Memory B cell (primary cell): ENCODE measurements at regions not wholly inside any gene's neighbourhood (a gene's known extent, or its start where the extent isn't known, plus 50 kb on each side); places are given as distances from the start of the nearest gene placed in this dataset.
"Not testable (repeated sequence)": the region's sequence is repeated elsewhere in the genome, so short reads cannot be mapped to it uniquely, and the experiment has no call there.

ENCODE experiments used
- ATAC-seq: fragments of 150-1000 bp; cut with Tn5 transposase; 2 replicates; pipeline ENCODE4 v1.10.0; 2021; ENCODE audit warnings: low read depth, mild to moderate bottlenecking, moderate library complexity
- DNase-seq, 2 donors: peaks; one replicate each; pipeline ENCODE4 v3.0.0; 2022; ENCODE audit warnings: low spot score in 2 of 2
- H3K27ac Mint-ChIP-seq: one replicate; pipeline ENCODE4 v1.8.0; 2022; ENCODE audit warnings: mild to moderate bottlenecking, moderate library complexity, mixed read lengths
- H3K27me3 Mint-ChIP-seq: one replicate; pipeline ENCODE4 v1.8.0; 2022; ENCODE audit warnings: mixed read lengths
- H3K36me3 Mint-ChIP-seq: one replicate; pipeline ENCODE4 v1.8.0; 2022; ENCODE audit warnings: mild to moderate bottlenecking, mixed read lengths
- H3K4me1 Mint-ChIP-seq: one replicate; pipeline ENCODE4 v1.8.0; 2022; ENCODE audit warnings: mixed read lengths
- H3K4me3 Mint-ChIP-seq: one replicate; pipeline ENCODE4 v1.8.0; 2022; ENCODE audit warnings: mild to moderate bottlenecking, moderate library complexity, mixed read lengths
- H3K9me3 Mint-ChIP-seq: one replicate; pipeline ENCODE4 v1.8.0; 2022; ENCODE audit warnings: mixed read lengths

DNA sequence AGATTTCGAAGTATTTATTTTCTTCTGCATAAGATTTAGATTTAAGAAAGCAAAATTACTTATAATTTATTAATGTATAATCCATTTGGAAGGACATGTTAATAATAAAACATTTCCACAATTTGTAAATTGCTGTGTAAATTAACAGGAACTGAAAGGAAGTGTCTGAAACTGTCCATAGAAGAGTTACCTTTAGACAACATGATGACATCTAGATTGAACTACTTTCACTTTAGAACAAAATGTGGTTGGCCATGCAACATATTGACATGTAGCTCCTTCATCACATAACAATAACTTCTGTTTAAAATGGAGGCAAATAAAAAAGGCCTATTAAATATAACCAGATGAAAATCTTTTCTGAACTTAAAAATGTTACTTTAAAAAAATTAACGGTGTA, 1849.5 kb upstream of the ACO1 start:
- Mint-ChIP-seq H3K27me3 (no peaks in the 10 kb centered on the region), H3K4me1 (no peaks in the 10 kb centered on the region)

GRCh38 chr9:30536494-30536893, 1847.9 kb upstream of the ACO1 start:
- Mint-ChIP-seq H3K9me3 (peaks cover 10% of the 10 kb centered on the region), H3K27ac (no peak overlapping the region), H3K4me3 (no peak overlapping the region), H3K27me3 (no peaks in the 10 kb centered on the region), H3K36me3 (no peaks in the 10 kb centered on the region), H3K4me1 (no peaks in the 10 kb centered on the region)
- ATAC-seq (no peak), DNase-seq (no peak)

More for the DNA sequence above, 1849.5 kb upstream of the ACO1 start:
- Mint-ChIP-seq H3K36me3 (no peaks in the 10 kb centered on the region), H3K27ac (no peak overlapping the region), H3K4me3 (no peak overlapping the region), H3K9me3 (peaks cover 10% of the 10 kb centered on the region)
- ATAC-seq (no peak), DNase-seq (no peak)

DNA sequence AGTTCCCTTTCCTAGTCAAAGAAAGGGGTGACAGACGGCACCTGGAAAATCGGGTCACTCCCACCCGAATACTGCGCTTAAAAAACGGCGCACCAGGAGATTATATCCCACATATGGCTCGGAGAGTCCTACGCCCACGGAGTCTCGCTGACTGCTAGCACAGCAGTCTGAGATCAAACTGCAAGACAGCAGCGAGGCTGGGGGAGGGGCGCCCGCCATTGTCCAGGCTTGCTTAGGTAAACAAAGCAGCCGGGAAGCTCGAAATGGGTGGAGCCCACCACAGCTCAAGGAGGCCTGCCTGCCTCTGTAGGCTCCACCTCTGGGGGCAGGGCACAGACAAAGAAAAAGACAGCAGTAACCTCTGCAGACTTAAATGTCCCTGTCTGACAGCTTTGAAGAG, 1844.7 kb upstream of the ACO1 start:
- not testable (repeated sequence) for H3K36me3 Mint-ChIP-seq, H3K4me1 Mint-ChIP-seq, ATAC-seq, H3K4me3 Mint-ChIP-seq, H3K27ac Mint-ChIP-seq, H3K9me3 Mint-ChIP-seq, DNase-seq, H3K27me3 Mint-ChIP-seq

DNA sequence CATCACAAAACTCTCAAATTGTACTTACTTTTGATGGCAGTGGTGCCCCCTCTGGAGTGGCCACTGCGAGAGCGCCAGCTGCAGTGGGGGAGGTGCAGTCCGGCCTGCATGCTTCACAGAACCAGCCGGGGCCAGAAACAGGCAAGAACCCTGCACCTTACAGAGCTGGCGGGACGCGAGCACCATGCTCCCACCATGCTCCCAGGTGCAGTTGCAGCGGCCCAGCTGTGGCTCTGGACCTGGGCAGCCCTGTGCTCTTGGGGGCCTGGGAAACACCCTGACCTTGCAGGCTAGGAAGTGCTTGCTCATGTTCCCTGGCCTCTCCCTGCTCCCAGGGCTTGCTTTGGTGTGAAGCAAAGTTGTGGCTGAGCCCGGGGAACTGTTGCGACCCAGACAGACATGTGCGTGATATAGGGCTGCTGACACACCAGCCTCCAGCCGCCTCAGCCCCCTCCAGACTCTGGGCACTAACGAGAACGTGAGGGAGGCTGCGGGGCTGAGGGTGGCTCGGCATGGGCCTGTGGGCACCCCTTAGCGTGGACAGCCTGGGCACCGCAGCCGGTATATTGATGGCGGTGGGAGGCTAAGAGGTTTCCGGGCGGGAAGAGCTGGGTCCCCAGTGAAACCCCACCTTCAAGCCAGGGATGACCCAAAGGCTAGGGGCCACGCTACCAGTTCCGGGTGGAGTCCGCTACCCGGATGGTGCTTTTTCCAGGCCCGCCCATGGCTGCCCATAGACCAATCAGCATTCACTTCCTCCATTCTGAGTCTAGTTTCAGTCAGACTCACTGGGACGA, 1809.9 kb upstream of the ACO1 start:
- H3K36me3 Mint-ChIP-seq: no peaks in the 10 kb centered on the region
- no peak overlapping the region for H3K4me3 Mint-ChIP-seq
- no peak for ATAC-seq

DNA sequence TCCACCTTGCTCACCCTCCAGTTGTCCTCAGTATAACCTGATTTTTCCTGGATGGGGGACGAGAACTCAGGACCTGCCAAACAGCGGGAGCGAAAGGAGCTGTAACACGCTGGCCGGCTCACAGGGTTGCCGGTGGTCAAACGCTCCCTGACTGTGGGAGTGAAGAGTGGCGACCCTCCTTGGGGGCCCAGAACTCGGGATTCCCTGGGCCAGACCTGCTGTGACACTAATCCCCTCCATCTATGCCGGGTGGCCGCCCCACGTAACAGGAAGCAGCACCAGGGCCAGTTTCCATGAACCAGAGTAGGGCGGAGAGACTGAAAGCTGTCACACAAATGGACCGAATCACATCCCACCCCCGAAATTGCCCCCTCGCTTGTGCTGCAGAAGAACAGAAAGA, 1809.2 kb upstream of the ACO1 start:
- Mint-ChIP-seq H3K27me3 (no peaks in the 10 kb centered on the region), H3K27ac (no peak overlapping the region), H3K4me1 (no peaks in the 10 kb centered on the region), H3K36me3 (no peaks in the 10 kb centered on the region), H3K4me3 (no peak overlapping the region), H3K9me3 (peaks cover 7% of the 10 kb centered on the region)
- no peak for DNase-seq
- no peak for ATAC-seq

More for the DNA sequence above, 1809.9 kb upstream of the ACO1 start:
- DNase-seq: no peak
- H3K27ac Mint-ChIP-seq: no peak overlapping the region
- H3K27me3 Mint-ChIP-seq: no peaks in the 10 kb centered on the region
- H3K9me3 Mint-ChIP-seq: peaks cover 9% of the 10 kb centered on the region
- no peaks in the 10 kb centered on the region for H3K4me1 Mint-ChIP-seq

GRCh38 chr9:30575691-30576090, 1808.8 kb upstream of the ACO1 start:
- Mint-ChIP-seq H3K9me3 (peaks cover 4% of the 10 kb centered on the region), H3K27me3 (no peaks in the 10 kb centered on the region), H3K4me1 (no peaks in the 10 kb centered on the region), H3K36me3 (no peaks in the 10 kb centered on the region), H3K27ac (no peak overlapping the region), H3K4me3 (no peak overlapping the region)
- DNase-seq (no peak), ATAC-seq (no peak)

DNA sequence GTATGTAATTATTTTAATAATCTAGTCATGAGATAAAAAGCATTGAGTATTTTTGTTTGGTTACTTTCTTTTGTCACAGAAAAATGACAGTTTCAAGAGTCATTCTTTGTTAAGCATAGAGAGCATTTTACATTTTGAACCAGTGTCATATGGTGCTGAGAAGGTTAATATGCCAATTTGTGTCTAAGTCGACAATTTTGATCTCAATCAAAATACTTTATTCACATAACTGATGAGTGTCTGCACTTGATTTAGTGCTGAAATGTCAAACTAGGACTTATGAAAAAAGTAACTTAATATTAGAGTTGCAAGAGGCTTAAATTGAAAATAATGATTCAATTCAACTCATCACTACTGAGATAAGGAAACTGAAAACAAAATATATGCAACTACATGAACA, 1804.6 kb upstream of the ACO1 start:
- peaks cover 3% of the 10 kb centered on the region for H3K9me3 Mint-ChIP-seq
- no peaks in the 10 kb centered on the region for H3K4me1 Mint-ChIP-seq
- no peak for ATAC-seq
- DNase-seq: no peak
- no peaks in the 10 kb centered on the region for H3K27me3 Mint-ChIP-seq
- H3K27ac Mint-ChIP-seq: no peak overlapping the region
- no peaks in the 10 kb centered on the region for H3K36me3 Mint-ChIP-seq
- H3K4me3 Mint-ChIP-seq: no peak overlapping the region

DNA sequence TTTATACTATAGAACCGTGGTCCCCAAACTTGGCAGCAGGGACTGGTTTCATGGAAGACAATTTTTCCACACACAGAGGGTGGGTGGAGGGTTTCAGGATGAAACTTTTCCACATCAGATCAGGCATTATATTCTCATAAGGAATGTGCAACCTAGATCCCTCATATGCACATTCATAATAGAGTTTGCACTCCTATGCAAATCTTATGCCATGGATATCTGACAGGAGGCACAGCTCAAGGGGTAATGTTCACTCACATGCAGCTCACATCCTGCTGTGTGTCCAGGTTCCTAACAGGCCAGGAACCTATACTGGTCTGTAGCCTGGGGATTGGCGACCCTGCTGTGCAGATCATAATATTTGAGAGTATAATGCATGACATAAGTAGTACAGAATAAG, 1802.2 kb upstream of the ACO1 start:
- no peak overlapping the region for H3K4me3 Mint-ChIP-seq
- ATAC-seq (no peak), DNase-seq (no peak)
- H3K4me1 Mint-ChIP-seq: no peaks in the 10 kb centered on the region
- H3K27me3 Mint-ChIP-seq: no peaks in the 10 kb centered on the region
- H3K27ac Mint-ChIP-seq: no peak overlapping the region
- no peaks in the 10 kb centered on the region for H3K36me3 Mint-ChIP-seq
- peaks cover 2% of the 10 kb centered on the region for H3K9me3 Mint-ChIP-seq

DNA sequence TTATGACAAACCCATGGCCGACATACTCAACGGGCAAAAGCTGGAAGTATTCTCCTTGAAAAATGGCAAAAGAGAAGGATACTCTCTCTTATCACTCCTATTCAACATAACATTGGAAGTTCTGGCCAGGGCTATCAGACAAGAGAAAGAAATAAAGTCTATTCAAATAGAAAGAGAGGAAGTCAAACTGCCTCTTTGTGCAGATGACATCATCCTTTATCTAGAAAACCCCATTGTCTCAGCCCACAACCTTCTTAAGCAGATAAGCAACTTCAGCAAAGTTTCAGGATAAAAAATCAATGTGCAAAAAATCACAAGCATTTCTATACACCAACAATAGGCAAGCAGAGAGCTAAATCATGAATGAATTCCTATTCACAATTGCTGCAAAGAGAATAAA, 1799.9 kb upstream of the ACO1 start:
- Mint-ChIP-seq H3K27ac (no peak overlapping the region), H3K4me3 (no peak overlapping the region), H3K27me3 (no peaks in the 10 kb centered on the region), H3K4me1 (no peaks in the 10 kb centered on the region), H3K9me3 (peaks cover 2% of the 10 kb centered on the region), H3K36me3 (no peaks in the 10 kb centered on the region)
- ATAC-seq: no peak
- DNase-seq: no peak

- H3K9me3 Mint-ChIP-seq: no peaks in the 10 kb centered on the region
- ATAC-seq (no peak), DNase-seq (no peak)
- H3K27me3 Mint-ChIP-seq: no peaks in the 10 kb centered on the region
- H3K4me3 Mint-ChIP-seq: no peak overlapping the region
- no peaks in the 10 kb centered on the region for H3K4me1 Mint-ChIP-seq
- H3K36me3 Mint-ChIP-seq: no peaks in the 10 kb centered on the region
- no peak overlapping the region for H3K27ac Mint-ChIP-seq
Measured at GRCh38 chr9:30591461-30591860, 1793.0 kb upstream of the ACO1 start.

DNA sequence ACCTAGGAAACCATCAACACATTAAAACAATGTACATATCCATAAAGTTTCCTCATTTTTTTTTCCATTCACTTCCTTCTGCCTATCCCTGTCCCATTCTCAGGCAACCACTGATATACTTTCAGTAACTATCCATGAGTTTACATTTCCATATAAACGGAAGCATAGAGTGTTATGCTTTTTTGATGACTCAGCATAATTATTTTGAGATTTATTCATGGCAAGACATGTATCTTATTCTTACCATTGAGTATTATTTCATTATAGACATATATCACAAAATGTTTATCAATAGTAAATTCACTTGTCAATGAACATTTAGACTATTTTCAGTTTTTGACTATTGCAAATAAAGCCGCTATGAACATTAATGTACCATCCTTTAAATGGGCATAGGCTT, 1786.8 kb upstream of the ACO1 start:
- Mint-ChIP-seq H3K36me3 (no peaks in the 10 kb centered on the region), H3K27me3 (no peaks in the 10 kb centered on the region), H3K4me3 (no peak overlapping the region), H3K4me1 (no peaks in the 10 kb centered on the region), H3K9me3 (no peaks in the 10 kb centered on the region), H3K27ac (no peak overlapping the region)
- ATAC-seq (no peak), DNase-seq (no peak)

DNA sequence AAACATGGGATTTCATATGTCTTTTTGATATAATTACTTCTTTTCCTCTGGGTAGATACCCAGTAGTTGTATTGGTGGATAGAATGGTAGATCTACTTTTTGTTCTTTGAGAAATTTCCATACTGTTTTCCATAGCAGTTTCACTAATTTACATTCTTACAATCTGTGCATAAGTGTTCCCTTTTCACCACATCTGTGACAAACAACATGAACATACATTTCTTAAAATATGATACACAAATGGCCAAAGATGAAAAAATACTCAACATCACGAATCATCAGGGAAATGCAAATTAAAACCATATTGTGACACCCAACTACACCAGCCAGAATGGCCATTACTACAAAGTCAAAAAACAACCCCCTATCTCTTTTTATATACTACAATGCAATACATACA, 1778.5 kb upstream of the ACO1 start:
- H3K4me3 Mint-ChIP-seq: no peak overlapping the region
- no peak for ATAC-seq
- H3K9me3 Mint-ChIP-seq: peaks cover 5% of the 10 kb centered on the region
- no peaks in the 10 kb centered on the region for H3K27me3 Mint-ChIP-seq
- no peaks in the 10 kb centered on the region for H3K36me3 Mint-ChIP-seq
- no peak for DNase-seq
- no peak overlapping the region for H3K27ac Mint-ChIP-seq
- no peaks in the 10 kb centered on the region for H3K4me1 Mint-ChIP-seq

GRCh38 chr9:30609713-30610112, 1774.7 kb upstream of the ACO1 start:
- ATAC-seq (no peak), DNase-seq (no peak)
- Mint-ChIP-seq H3K27me3 (no peaks in the 10 kb centered on the region), H3K27ac (no peak overlapping the region), H3K36me3 (no peaks in the 10 kb centered on the region), H3K9me3 (peaks cover 4% of the 10 kb centered on the region), H3K4me1 (no peaks in the 10 kb centered on the region), H3K4me3 (no peak overlapping the region)

- not testable (repeated sequence) for H3K4me3 Mint-ChIP-seq, H3K36me3 Mint-ChIP-seq, H3K27me3 Mint-ChIP-seq, DNase-seq, H3K27ac Mint-ChIP-seq, ATAC-seq, H3K4me1 Mint-ChIP-seq, H3K9me3 Mint-ChIP-seq
Measured at GRCh38 chr9:30616782-30617181, 1767.7 kb upstream of the ACO1 start.

DNA sequence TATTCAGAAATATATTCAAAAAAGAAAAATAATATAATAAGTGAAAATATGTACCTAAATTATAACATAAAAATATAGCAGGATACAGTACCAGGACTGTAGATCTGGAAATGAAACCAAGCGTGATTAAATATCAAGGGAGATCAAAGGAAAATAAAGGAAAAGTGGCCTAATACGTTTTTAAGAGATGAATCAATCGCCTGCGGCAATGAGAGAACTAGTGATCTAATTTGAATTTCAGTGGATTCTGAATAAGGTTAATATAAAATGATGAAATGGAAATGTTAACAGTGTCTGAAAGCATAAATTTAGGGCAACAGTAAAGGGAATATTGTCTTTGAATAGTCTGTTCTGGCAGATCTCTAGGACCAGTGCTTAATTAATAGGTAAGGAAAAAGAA, 1761.9 kb upstream of the ACO1 start:
- no peak overlapping the region for H3K27ac Mint-ChIP-seq
- no peak for DNase-seq
- H3K27me3 Mint-ChIP-seq: no peaks in the 10 kb centered on the region
- H3K4me3 Mint-ChIP-seq: no peak overlapping the region
- no peaks in the 10 kb centered on the region for H3K36me3 Mint-ChIP-seq
- H3K9me3 Mint-ChIP-seq: peaks cover 3% of the 10 kb centered on the region
- ATAC-seq: no peak
- H3K4me1 Mint-ChIP-seq: no peaks in the 10 kb centered on the region
